ENCODE measurements at regions not wholly inside any gene's neighbourhood (a gene's known extent, or its start where the extent isn't known, plus 50 kb on each side); places are given as distances from the start of the nearest gene placed in this dataset.

GRCh38 chr1:221164951-221165838 is 286.0 kb downstream of the HLX start:
- no peak for DNase-seq (ENCODE audit: low spot score)
- Mint-ChIP-seq H3K27me3 (ENCODE audit: low read depth) (peaks cover 4% of the 10 kb centered on the region), H3K27ac (no peak overlapping the region), H3K4me3 (no peak overlapping the region), H3K9me3 (no peaks in the 10 kb centered on the region), H3K4me1 (ENCODE audit: low read depth) (peaks cover 5% of the 10 kb centered on the region), H3K36me3 (ENCODE audit: low read depth) (no peaks in the 10 kb centered on the region)

- H3K27me3 Mint-ChIP-seq (ENCODE audit: low read depth): peaks cover 4% of the 10 kb centered on the region
- H3K4me3 Mint-ChIP-seq: no peak overlapping the region
- H3K27ac Mint-ChIP-seq: no peak overlapping the region
- DNase-seq (ENCODE audit: low spot score): no peak
- peaks cover 5% of the 10 kb centered on the region for H3K4me1 Mint-ChIP-seq (ENCODE audit: low read depth)
- no peaks in the 10 kb centered on the region for H3K36me3 Mint-ChIP-seq (ENCODE audit: low read depth)
- no peaks in the 10 kb centered on the region for H3K9me3 Mint-ChIP-seq
Observed at GRCh38 chr1:221165839-221166500, 286.7 kb downstream of the HLX start.

GRCh38 chr1:221166559-221167318 is 287.5 kb downstream of the HLX start:
- H3K27ac Mint-ChIP-seq: no peak overlapping the region
- no peak overlapping the region for H3K4me3 Mint-ChIP-seq
- no peaks in the 10 kb centered on the region for H3K36me3 Mint-ChIP-seq (ENCODE audit: low read depth)
- peaks cover 5% of the 10 kb centered on the region for H3K4me1 Mint-ChIP-seq (ENCODE audit: low read depth)
- H3K9me3 Mint-ChIP-seq: peaks cover 6% of the 10 kb centered on the region
- DNase-seq (ENCODE audit: low spot score): no peak
- peaks cover 4% of the 10 kb centered on the region for H3K27me3 Mint-ChIP-seq (ENCODE audit: low read depth)

DNA sequence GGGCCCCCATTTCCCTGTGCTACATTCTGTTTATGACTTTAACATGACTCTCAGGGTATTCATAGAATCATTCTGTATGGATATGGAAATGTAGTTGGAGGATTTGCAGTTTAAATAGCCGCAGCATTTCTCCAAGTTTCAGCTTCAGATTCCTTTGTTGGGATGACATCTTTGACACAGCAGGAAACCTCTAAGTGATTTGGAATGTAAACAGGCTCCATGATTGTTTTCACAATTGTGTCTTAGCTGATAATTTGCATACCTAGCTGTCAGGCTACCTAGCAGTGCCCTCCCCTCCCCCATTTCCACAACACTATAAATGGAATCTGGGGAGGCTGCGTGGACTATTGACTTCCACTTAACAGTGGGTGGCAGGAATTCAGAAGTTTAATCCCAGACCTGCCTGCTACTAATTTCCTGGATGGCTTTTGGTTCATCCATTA is 290.2 kb downstream of the HLX start:
- Mint-ChIP-seq H3K27me3 (ENCODE audit: low read depth) (no peaks in the 10 kb centered on the region), H3K9me3 (peaks cover 8% of the 10 kb centered on the region), H3K27ac (no peak overlapping the region), H3K4me3 (no peak overlapping the region), H3K36me3 (ENCODE audit: low read depth) (no peaks in the 10 kb centered on the region), H3K4me1 (ENCODE audit: low read depth) (peaks cover 5% of the 10 kb centered on the region)
- DNase-seq (ENCODE audit: low spot score): no peak

- Mint-ChIP-seq H3K4me1 (ENCODE audit: low read depth) (peaks cover 5% of the 10 kb centered on the region), H3K36me3 (ENCODE audit: low read depth) (no peaks in the 10 kb centered on the region), H3K4me3 (no peak overlapping the region), H3K27ac (no peak overlapping the region), H3K9me3 (peaks cover 8% of the 10 kb centered on the region), H3K27me3 (ENCODE audit: low read depth) (no peaks in the 10 kb centered on the region)
- no peak for DNase-seq (ENCODE audit: low spot score)
Observed at GRCh38 chr1:221170171-221170570, 290.9 kb downstream of the HLX start.

GRCh38 chr1:221171768-221172167 is 292.5 kb downstream of the HLX start:
- H3K27ac Mint-ChIP-seq: no peak overlapping the region
- H3K36me3 Mint-ChIP-seq (ENCODE audit: low read depth): no peaks in the 10 kb centered on the region
- no peaks in the 10 kb centered on the region for H3K27me3 Mint-ChIP-seq (ENCODE audit: low read depth)
- H3K9me3 Mint-ChIP-seq: peaks cover 8% of the 10 kb centered on the region
- no peak overlapping the region for H3K4me3 Mint-ChIP-seq
- H3K4me1 Mint-ChIP-seq (ENCODE audit: low read depth): peaks cover 2% of the 10 kb centered on the region
- DNase-seq (ENCODE audit: low spot score): no peak

GRCh38 chr1:221172841-221173240 is 293.6 kb downstream of the HLX start:
- Mint-ChIP-seq H3K36me3 (ENCODE audit: low read depth) (no peaks in the 10 kb centered on the region), H3K27me3 (ENCODE audit: low read depth) (no peaks in the 10 kb centered on the region), H3K4me1 (ENCODE audit: low read depth) (no peaks in the 10 kb centered on the region)

GRCh38 chr1:221174330-221174993 is 295.2 kb downstream of the HLX start:
- Mint-ChIP-seq H3K4me1 (ENCODE audit: low read depth) (no peaks in the 10 kb centered on the region), H3K27ac (no peak overlapping the region), H3K36me3 (ENCODE audit: low read depth) (no peaks in the 10 kb centered on the region), H3K9me3 (peaks cover 8% of the 10 kb centered on the region), H3K27me3 (ENCODE audit: low read depth) (no peaks in the 10 kb centered on the region), H3K4me3 (no peak overlapping the region)
- DNase-seq (ENCODE audit: low spot score): no peak

More at GRCh38 chr1:221172841-221173240, 293.6 kb downstream of the HLX start:
- H3K9me3 Mint-ChIP-seq: peaks cover 8% of the 10 kb centered on the region
- H3K27ac Mint-ChIP-seq: no peak overlapping the region
- H3K4me3 Mint-ChIP-seq: no peak overlapping the region
- DNase-seq (ENCODE audit: low spot score): no peak

GRCh38 chr1:221175249-221175648 is 296.0 kb downstream of the HLX start:
- Mint-ChIP-seq H3K4me1 (ENCODE audit: low read depth) (no peaks in the 10 kb centered on the region), H3K27me3 (ENCODE audit: low read depth) (no peaks in the 10 kb centered on the region), H3K4me3 (no peak overlapping the region), H3K27ac (no peak overlapping the region), H3K9me3 (peaks cover 8% of the 10 kb centered on the region), H3K36me3 (ENCODE audit: low read depth) (no peaks in the 10 kb centered on the region)
- DNase-seq (ENCODE audit: low spot score): no peak

- Mint-ChIP-seq H3K4me3 (no peak overlapping the region), H3K36me3 (ENCODE audit: low read depth) (no peaks in the 10 kb centered on the region), H3K9me3 (no peaks in the 10 kb centered on the region), H3K27me3 (ENCODE audit: low read depth) (no peaks in the 10 kb centered on the region), H3K27ac (no peak overlapping the region), H3K4me1 (ENCODE audit: low read depth) (peaks cover 7% of the 10 kb centered on the region)
- no peak for DNase-seq (ENCODE audit: low spot score)
Observed at GRCh38 chr1:221180704-221181368, 301.6 kb downstream of the HLX start.

DNA sequence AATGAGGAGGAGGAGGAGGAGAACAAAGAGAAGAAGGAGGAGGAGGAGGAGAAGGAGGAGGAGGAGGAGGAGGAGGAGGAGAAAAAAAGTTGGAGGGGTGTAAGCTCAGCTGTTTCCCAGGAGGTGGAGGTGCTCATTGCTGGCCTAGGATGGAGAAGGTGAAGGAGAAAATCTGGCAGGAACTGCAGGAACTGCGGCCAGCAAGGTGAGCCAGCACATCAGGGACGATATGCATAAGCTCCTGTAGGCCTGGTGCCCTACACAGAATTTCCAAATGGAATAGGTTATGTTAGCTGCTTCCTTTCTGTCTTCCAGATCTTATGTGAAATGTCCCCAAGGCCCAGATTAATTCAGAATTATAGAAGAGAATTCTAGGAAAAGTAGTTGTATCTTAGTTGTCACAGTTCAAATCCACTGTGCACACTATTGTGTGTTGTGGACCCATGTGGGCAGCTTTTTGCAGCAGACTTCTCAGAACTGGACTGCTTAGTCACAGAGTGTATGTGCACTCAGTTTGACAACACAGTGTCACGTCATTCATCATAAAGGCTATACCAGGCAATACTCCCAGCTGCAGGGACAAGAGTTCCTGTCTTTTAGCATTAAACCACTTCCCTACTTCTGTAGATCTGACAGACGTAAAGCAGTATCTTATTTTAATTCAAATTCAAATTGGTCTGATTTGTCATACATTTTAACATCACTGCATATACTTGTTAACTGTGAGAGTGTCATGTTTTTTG is 303.7 kb downstream of the HLX start:
- no peak overlapping the region for H3K27ac Mint-ChIP-seq
- no peaks in the 10 kb centered on the region for H3K27me3 Mint-ChIP-seq (ENCODE audit: low read depth)
- H3K4me3 Mint-ChIP-seq: no peak overlapping the region
- DNase-seq (ENCODE audit: low spot score): no peak
- H3K36me3 Mint-ChIP-seq (ENCODE audit: low read depth): no peaks in the 10 kb centered on the region
- H3K4me1 Mint-ChIP-seq (ENCODE audit: low read depth): peaks cover 7% of the 10 kb centered on the region
- H3K9me3 Mint-ChIP-seq: no peaks in the 10 kb centered on the region

- no peak for DNase-seq (ENCODE audit: low spot score)
- H3K36me3 Mint-ChIP-seq (ENCODE audit: low read depth): no peaks in the 10 kb centered on the region
- H3K27ac Mint-ChIP-seq: no peak overlapping the region
- no peaks in the 10 kb centered on the region for H3K9me3 Mint-ChIP-seq
- H3K4me1 Mint-ChIP-seq (ENCODE audit: low read depth): peaks cover 7% of the 10 kb centered on the region
- H3K27me3 Mint-ChIP-seq (ENCODE audit: low read depth): no peaks in the 10 kb centered on the region
- H3K4me3 Mint-ChIP-seq: no peak overlapping the region
Observed at GRCh38 chr1:221184131-221184794, 305.0 kb downstream of the HLX start.
